ENCODE measurements at regions not wholly inside any gene's neighbourhood (a gene's known extent, or its start where the extent isn't known, plus 50 kb on each side); places are given as distances from the start of the nearest gene placed in this dataset.

DNA sequence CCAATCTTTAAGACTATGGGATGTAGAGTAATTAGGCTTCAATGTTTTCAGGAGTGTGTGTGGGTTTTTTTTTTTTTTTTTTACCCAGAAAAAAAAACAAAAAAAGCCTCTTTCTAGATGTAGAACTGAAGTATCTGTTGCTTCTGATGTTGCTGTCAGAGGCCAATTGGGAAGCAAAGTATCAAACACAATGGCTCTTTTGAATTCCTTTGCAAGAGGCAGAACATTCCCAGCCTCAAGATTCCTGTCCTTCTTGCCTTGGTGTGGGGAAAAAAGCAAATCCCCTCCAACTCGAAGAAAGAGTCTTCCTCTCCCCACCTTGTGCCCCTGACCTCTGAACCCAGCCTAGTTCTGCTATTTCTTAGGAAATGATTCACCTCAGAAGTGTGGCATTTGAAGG is 55.4 kb upstream of the LMO4 start:
- DNase-seq, result no peak

DNA sequence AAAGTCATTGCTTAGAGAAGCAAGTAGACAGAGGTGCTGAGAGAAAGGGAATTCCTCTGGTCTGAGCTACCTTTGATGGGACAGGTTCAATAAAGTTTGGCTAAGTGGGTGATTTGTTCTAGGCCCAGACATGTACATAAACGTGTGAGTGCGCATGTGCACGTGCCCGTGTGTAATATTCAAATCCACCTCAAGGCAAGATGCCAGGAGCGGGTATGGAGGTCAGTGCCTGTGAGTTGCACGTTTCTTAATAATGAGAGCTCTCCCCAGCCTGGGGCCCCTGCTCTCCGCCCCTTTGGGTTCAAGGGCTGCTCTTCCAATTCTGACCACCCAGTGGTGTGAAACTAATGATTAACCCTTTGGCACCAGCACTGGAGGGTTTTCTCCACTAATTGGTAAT is 53.8 kb upstream of the LMO4 start:
- DNase-seq, result no peak

DNA sequence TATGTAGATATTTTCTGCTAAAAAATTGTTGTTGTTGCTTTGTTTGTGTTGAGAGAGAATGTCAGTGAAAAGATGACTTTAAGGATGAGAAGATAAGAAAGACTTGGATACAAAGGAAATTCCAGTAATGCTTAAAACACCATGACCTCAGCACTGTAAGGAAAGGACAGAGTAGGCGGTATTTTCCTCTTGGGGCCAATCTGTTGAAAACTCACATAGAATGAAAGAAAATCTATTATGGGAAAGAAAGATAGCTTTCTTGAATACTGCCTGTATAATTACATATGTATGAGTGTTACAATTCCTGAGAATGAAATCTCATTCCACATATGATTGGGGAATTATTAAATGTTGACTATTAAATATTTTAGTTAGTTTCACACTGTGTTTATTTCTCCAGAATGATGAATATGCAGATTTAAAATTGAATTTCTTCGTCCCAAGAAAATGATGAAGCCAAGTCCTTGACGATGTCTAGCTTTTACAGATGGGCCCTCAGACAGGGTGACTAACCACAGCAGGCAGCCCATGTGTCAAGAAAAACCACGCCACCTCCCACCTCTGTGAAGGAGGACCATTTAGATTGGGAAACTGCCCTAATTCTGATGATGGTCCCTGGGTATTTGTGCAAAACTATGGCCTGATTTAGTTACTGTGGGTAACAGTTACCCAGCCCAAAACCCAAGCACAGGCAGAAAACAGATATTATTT is 49.7 kb upstream of the LMO4 start:
- no peak for DNase-seq

Data from hypothalamus (tissue), 51 donors.